Midbrain (tissue), 1 donor: ENCODE measurements at regions not wholly inside any gene's neighbourhood (a gene's known extent, or its start where the extent isn't known, plus 50 kb on each side); places are given as distances from the start of the nearest gene placed in this dataset.

Experiments
- DNase-seq: peaks from one replicate; lab custom pipeline; 2025; lab: John Stamatoyannopoulos, UW

- DNase-seq = no peak
Observed at GRCh38 chr18:75660932-75661331, 233.4 kb upstream of the SMIM21 start.

- no peak for DNase-seq
Observed at GRCh38 chr18:75659535-75660023, 232.1 kb upstream of the SMIM21 start.

- DNase-seq = no peak
Observed at GRCh38 chr18:75658330-75658729, 230.8 kb upstream of the SMIM21 start.

GRCh38 chr18:75656563-75657247 lies 229.2 kb upstream of the SMIM21 start:
- DNase-seq = no peak

GRCh38 chr18:75656035-75656434 lies 228.5 kb upstream of the SMIM21 start:
- DNase-seq = no peak

GRCh38 chr18:75654851-75655751 lies 227.6 kb upstream of the SMIM21 start:
- no peak for DNase-seq

- DNase-seq = no peak
Observed at GRCh38 chr18:75654386-75654785, 226.9 kb upstream of the SMIM21 start.

- DNase-seq = no peak
Observed at GRCh38 chr18:75652528-75652927, 225.0 kb upstream of the SMIM21 start.

- DNase-seq = no peak
Observed at GRCh38 chr18:75644871-75645270, 217.4 kb upstream of the SMIM21 start.

GRCh38 chr18:75643083-75643482 lies 215.6 kb upstream of the SMIM21 start:
- no peak for DNase-seq

GRCh38 chr18:75639472-75639831 lies 211.9 kb upstream of the SMIM21 start:
- DNase-seq = no peak

GRCh38 chr18:75638776-75639471 lies 211.4 kb upstream of the SMIM21 start:
- DNase-seq = peak; percentile 72

- DNase-seq = peak; percentile 19
Observed at GRCh38 chr18:75638223-75638775, 210.8 kb upstream of the SMIM21 start.

GRCh38 chr18:75635096-75635495 lies 207.6 kb upstream of the SMIM21 start:
- no peak for DNase-seq

GRCh38 chr18:75625966-75626365 lies 198.5 kb upstream of the SMIM21 start:
- no peak for DNase-seq

GRCh38 chr18:75624869-75625268 lies 197.4 kb upstream of the SMIM21 start:
- DNase-seq = no peak

- DNase-seq = no peak
Observed at GRCh38 chr18:75621818-75622217, 194.3 kb upstream of the SMIM21 start.

GRCh38 chr18:75618146-75618545 lies 190.6 kb upstream of the SMIM21 start:
- DNase-seq = no peak

- DNase-seq = no peak
Observed at GRCh38 chr18:75612456-75612855, 185.0 kb upstream of the SMIM21 start.

GRCh38 chr18:75607701-75608100 lies 180.2 kb upstream of the SMIM21 start:
- no peak for DNase-seq

- no peak for DNase-seq
Observed at GRCh38 chr18:75592527-75592926, 165.0 kb upstream of the SMIM21 start.

GRCh38 chr18:75588412-75588811 lies 160.9 kb upstream of the SMIM21 start:
- no peak for DNase-seq
